DMS79 (cell line): ENCODE measurements at regions not wholly inside any gene's neighbourhood (a gene's known extent, or its start where the extent isn't known, plus 50 kb on each side); places are given as distances from the start of the nearest gene placed in this dataset.

ENCODE experiments used
- DNase-seq: peaks from one replicate; lab custom pipeline; 2025; lab: John Stamatoyannopoulos, UW

DNA sequence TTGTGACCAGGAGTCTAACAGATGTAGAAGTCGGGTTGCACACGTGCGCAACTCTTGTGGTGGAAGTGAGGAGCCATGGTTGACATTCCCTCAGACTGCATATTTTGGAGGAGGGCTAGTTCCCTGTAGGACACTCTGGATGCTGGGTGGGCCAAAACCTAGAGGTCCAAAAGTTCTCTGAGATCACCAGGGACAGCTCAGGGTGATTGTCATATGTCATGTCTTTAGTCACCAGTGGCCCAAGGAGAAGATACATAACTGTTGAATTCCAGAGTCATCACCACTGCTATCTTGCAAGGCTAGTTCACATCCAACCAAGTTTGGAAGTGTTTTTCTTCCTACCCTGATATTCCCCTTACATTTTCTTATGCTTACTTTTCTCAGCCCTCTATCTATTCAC, 95.2 kb upstream of the C3orf80 start:
- DNase-seq: no peak

DNA sequence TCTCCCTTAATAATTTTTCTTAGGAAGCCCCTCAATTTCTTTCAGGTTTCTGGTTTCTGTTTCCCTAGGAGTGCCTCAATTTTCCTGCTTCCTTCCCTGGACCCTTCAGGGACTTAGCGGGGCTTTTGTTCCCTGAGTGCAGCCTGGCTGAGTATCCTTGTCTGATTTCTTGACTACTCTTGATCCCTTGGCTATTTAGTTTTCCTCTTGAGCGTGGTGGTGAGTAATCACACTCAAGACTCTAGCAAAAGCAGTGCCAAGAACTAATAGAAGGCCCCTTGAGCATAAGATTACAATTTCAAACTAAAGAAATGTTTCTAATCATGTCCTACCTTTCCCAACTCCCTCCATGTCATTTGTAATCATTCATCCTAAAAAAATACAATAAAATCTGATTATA, 94.3 kb upstream of the C3orf80 start:
- DNase-seq: peak; percentile 88

DNA sequence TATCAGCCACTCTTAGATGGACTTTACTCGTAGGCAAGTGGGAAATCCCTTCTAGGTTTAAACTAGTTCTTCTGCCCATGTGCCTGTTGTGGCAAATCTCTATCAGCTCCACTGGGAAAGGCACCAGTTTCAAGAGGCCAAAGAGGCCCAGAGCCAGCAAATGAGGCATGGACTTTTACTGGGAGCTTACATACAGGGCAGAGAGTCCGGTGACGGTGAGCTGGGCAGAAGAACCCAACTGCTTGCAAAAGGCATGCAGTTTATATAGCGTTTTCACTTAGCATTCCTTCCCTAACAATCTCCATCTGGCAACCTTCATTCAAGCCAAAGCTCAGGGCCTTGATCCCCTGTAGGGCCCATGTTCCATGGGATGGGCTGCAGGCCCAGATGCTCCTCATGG, 93.0 kb upstream of the C3orf80 start:
- DNase-seq: no peak

- DNase-seq: no peak
Observed at GRCh38 chr3:160133757-160134156, 91.5 kb upstream of the C3orf80 start.

GRCh38 chr3:160134454-160134853, 90.8 kb upstream of the C3orf80 start:
- no peak for DNase-seq

- no peak for DNase-seq
Observed at GRCh38 chr3:160134964-160135363, 90.3 kb upstream of the C3orf80 start.

DNA sequence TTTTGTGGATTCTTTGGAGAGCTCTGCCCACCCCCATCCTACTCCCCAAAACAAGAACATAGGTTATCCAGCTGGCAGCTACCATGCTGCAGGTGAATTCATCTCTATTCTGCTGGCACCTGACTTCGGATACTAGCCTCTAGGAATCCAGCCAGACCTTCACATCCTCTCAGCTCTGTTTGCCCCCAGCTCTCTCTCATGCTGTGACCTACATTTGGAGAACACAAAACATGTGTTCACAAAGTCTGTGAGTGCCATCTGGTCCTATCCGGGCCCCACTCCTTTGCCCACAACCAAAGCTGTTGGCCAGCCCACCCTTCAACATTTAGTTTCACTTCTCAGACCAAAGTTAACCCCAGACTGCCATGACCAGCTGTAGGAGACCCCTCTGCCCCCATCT, 89.4 kb upstream of the C3orf80 start:
- DNase-seq: no peak

DNA sequence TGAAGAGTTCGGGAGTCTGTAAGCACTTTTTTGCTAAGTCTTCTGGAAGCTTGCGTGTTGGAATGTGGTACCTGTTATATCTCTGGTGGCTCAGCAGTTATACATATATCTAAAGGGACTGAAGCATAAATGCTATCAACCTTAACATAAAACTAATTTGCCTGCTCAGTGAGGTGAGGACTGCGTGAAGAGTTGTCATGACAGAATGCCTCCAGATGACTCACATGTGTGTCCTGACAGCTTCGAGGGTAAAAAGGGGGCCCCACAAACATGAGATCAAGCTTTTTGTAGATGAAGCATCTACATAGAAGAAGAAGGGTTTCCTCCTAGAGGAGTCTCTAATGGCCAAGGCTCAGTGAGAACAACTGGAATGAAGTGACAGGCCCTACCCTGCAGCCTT, 88.8 kb upstream of the C3orf80 start:
- DNase-seq: no peak

GRCh38 chr3:160139291-160139690, 85.9 kb upstream of the C3orf80 start:
- DNase-seq: no peak

DNA sequence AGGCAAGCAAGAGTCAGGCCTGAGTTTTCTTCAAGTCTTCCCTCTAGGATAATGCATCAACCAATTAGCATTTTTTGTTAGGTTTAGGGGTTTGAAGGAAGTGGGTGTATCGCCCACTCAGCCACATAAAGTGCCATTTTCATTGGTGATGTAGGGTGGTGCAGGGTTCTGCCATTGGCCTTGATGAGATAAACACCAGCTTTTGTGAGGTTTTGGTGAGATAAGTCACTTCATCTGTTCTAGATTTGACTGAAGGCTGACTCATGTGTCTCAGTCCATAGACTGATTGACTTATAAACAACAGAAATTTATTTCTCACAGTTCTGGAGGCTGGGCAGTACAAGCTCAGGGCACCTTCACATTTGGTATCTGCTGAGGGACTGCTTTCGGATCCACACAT, 84.5 kb upstream of the C3orf80 start:
- no peak for DNase-seq

- no peak for DNase-seq
Observed at GRCh38 chr3:160141485-160142185, 83.6 kb upstream of the C3orf80 start.

- no peak for DNase-seq
Observed at GRCh38 chr3:160143482-160143881, 81.7 kb upstream of the C3orf80 start.

DNA sequence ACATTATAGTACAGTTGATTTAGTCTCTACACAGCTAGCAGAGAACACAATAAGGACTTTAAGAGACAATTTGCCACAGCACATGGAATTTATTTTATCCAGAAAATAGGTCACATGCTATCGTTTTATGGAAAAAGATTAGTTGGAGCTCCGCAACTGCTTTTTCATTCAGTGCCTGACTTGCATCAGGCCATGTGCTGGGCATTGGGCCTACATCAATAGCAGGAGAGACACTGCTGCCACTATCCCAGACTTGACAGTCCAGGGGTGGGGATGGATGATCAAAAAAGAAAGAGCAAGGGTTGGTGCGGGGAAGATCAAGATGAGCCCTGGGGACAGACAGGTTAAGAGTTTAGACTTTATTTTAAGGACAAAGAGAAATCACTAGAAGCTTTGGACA, 75.2 kb upstream of the C3orf80 start:
- DNase-seq: no peak

GRCh38 chr3:160150525-160150924, 74.7 kb upstream of the C3orf80 start:
- no peak for DNase-seq

DNA sequence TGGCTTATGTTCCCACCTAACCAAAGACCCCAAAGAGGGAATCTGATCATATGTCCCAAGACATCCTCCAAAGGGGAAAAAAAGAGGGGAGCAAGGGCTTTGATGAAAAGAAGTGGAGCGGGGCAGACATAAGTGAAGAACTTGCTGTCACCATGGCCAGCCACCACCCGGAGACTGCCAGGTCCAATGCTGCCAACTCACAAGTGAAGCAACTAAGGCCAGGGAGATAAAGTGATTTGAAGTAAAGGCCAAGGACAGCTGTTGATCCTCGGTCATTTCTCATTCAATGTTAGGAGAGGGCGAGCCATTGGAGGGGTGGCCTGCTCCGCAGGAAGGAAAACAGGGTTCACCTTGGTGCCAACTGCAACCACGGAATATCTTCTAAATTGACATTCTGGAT, 72.6 kb upstream of the C3orf80 start:
- no peak for DNase-seq

GRCh38 chr3:160154033-160154432, 71.2 kb upstream of the C3orf80 start:
- DNase-seq: no peak

GRCh38 chr3:160154596-160154995, 70.6 kb upstream of the C3orf80 start:
- DNase-seq: no peak

- no peak for DNase-seq
Observed at GRCh38 chr3:160157321-160157720, 67.9 kb upstream of the C3orf80 start.

GRCh38 chr3:160159341-160159740, 65.9 kb upstream of the C3orf80 start:
- DNase-seq: no peak

- DNase-seq: no peak
Observed at GRCh38 chr3:160159806-160160205, 65.4 kb upstream of the C3orf80 start.

DNA sequence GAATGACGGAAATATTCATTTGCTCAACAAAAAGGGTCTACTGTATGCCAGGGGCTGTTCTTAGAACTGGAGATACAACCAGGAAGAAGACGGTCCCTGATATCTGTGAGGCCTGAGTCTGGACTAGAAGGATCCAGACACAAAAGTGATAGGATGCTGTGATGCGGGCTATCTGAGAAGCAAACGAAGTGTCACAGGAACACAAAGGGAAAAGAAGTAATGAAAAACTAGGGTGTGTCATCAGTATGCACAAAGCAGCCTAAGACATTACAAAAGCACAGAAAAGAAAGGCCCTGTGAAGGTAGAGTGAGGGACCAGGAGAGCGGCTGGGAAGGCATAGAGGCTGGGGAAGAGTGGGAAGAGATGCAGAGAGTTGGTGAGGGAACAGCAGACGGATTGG, 63.3 kb upstream of the C3orf80 start:
- no peak for DNase-seq

DNA sequence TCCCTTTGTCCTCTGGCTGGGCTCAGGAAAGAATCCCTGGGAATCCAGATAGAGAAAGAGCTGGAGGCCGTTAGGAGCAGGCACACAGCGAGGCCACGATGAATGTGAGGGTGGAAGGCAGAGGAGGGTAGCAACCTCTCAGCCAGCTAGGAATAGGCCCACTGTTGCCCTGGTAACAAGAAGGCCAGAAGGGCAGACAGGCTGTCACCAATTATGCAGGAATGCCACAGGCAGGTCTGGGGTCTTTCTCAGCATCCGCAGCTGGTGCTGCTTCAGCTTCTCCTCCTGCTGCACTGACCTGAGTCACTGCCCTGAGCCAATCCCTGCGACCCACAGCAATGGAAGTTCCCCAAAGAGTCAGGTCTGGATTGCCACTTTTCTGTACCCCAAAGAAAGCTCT, 62.8 kb upstream of the C3orf80 start:
- no peak for DNase-seq

- no peak for DNase-seq
Observed at GRCh38 chr3:160163229-160163878, 61.9 kb upstream of the C3orf80 start.

DNA sequence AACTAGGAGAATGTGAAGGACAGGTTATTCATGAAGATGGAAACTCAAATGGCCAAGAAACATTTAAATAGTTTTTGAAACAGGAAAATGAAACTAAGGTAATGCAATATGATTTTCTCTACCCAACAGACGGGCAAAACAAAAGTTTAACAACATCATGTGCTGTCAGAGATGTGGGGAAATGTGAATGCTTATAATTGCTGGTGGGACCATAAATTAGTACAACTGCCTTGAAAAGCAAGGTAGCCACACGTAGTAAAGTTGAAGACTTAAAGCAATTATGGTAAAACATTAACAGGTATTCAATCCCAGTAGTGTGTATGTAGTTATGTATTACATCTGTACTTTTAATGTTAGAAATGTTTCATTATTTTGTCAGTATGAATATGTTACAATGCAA, 57.0 kb upstream of the C3orf80 start:
- no peak for DNase-seq
